HG02943 (cell line): ENCODE measurements at regions not wholly inside any gene's neighbourhood (a gene's known extent, or its start where the extent isn't known, plus 50 kb on each side); places are given as distances from the start of the nearest gene placed in this dataset.

Experiments
- ATAC-seq: cut with Tn5 transposase; IDR thresholded peaks from one replicate; pipeline ENCODE4 v1.9.1; 2021; ENCODE audit warnings: mild to moderate bottlenecking, low read depth, moderate library complexity; ENCODE audit not compliant: unreplicated experiment

- peak; percentile 49 for ATAC-seq
Measured at GRCh38 chr7:142383841-142384492, 126.1 kb upstream of the PRSS58 start.

DNA sequence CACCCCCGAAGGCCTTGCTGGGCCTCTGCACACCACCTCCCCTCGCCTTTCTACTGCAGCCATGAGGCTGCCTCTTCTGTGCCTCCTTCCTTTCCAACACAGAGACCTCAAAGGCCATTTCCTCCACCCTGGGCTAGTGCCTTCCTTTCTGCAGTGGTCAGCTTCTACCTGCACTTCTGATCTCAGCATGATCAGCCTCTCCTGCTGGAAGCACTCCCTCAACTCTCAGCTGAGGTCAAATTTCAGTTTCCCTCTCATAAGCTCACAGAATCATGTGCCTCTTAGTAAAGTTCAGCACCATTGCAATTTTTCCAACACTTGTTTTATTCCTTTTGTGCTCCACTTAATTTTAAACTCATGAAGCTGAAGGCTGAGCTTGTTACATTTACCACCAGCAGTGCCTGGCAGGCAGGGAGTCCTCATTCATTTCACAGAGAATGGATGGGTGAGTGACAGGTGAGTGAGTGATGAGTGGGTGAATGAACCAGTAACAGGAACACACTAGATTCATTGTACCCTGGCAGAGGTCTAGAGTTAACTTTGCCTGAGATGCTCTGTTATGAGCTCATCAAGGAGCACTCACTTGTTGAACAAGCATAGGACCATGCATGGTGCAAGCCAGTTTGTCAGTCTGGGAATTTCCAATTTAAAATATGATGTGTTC lies 124.0 kb upstream of the PRSS58 start:
- ATAC-seq: no peak

DNA sequence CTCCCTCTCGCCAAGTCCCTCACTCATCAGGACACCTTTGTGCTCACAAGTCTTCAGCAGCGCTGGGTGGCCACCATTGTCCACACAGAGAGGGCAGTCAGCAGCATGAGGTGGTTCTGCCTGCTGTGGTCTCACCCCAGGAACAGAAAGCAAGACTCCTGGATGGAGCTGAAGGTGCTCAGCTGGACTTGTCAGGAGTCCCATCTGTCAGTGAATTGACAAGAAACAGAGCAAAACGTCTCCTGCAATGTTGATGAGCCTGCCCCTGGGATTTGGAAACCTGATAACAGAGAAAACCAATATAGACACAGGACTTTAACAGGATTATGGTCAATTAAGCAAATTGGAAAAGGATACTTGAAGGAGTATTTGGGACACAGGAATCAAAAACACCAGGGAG lies 122.2 kb upstream of the PRSS58 start:
- no peak for ATAC-seq

- no peak for ATAC-seq
Measured at GRCh38 chr7:142379201-142379885, 121.5 kb upstream of the PRSS58 start.

DNA sequence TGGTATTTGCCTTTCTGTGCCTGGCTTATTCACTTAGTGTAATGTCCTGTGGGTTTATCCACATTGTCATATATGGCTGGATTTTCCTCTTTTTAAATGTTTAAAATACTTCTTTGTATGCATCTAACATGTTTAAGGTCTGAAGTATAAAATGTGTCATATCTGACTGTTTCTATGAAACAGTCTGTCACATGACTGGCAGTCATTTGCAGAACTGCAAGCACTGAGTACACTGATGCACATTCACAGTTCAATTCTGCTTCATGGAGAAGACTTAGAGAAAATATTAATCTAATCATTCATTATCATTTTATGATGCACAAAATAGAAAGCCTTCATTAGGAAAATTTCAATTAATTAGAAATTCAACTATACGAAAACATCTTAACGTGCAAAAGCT lies 119.7 kb upstream of the PRSS58 start:
- no peak for ATAC-seq

DNA sequence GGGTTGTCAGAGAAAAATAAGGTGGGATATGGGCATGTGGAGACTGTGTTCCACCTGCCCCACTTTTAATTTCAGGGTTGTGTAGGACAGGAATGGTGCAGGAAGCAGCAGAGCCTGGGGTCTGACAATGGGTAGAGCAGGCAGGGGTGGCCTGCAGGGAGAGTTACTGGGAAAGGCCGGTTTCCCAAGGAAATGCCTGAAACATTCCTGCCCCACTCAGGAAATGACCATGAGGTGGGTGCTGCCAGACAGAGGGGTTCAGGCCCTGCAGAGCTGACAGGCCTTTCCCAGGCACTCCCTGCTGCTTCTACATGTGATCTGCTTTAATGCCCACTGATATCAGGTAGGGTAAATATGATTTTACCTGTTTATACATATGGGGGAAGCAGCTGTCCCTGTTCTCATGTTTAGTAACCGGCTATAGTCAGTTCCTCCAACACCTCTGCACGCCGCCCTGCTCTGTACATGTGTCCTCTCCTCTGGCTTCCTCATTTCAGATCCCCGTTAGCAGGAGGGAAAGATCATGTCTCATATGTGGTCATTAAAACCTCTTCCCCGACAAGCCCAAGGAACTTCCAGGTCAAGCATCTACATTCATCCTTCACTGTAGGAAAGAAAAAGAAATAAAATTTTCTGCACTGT lies 118.6 kb upstream of the PRSS58 start:
- no peak for ATAC-seq

DNA sequence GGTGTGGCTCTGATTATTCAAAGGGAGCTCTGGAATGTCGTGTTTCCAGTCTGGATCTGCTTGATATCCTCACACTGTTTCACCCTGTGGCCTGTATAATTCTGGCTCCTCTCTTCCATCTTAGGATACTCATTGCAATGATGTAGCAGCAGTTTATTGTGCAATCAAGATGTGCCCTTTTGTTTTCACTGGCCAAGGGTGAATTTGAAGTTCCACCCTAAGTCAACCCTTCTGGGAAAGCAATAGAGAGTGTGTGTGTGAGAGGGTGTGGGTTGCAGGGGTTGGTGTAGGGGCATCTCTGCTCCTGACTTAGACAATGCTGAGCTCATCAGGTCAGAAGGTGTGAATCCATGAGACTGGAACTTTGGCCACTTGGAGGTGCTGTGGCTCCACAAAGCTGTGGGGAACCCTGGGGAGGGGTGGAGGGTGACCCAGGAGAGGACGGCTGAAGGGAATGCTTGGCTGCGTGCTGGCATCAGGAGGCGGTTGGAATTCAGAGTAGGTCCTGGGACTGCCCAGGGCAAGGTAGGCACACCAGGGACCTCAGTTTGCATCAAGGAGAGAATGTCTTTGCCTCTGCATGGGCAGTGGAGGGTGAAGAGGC lies 118.0 kb upstream of the PRSS58 start:
- ATAC-seq: no peak

DNA sequence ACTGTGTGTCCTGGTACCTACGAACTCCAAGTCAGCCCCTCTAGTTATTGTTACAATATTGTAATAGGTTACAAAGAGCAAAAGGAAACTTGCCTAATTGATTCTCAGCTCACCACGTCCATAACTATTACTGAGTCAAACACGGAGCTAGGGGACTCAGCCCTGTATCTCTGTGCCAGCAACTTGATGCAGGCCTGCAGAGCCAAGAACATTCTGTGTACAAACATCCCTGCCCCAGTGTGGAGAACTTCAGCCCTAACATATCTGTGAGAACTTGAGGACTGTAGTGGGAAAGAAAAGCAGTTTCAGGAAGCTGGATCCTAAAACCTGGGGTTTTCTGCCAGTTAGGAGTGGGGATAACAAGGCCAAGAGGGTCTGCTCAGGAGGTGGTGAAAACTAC lies 114.9 kb upstream of the PRSS58 start:
- ATAC-seq: no peak

DNA sequence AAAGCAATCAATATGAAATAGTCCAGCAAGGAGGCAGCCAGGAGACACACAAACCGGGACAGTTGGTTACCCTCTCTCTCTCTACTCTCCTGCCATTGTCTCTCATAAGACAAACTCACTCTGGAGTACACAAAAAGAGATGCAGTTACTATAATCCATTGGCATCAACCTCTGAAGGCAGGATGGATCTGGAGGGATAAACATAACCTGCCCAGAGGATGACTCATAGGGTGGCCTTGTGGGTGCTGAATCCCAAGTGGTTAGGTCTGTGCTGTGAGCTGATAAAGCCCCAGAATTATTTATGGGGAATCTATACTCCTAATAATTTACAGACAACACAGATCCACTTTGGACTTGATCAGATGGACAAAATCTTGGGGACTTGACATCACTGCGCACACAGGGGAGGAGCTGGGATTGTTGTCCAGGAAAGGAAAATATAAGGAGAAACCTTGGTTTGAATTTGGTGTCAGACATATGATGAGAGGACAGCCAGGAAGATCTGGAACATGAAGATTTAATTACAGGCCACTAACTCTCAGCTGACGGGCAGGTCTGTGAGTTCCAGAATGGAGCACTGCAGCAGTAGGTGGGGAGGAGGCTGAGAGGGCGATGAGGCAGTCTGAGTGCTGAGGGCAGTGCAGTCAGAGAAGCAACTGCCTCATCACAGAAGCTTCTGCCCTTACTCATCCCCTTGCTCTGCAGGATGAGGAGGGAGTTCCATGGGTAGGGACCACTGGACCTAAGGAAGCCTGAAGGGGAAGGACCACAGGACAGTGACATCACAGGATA lies 113.9 kb upstream of the PRSS58 start:
- no peak for ATAC-seq

DNA sequence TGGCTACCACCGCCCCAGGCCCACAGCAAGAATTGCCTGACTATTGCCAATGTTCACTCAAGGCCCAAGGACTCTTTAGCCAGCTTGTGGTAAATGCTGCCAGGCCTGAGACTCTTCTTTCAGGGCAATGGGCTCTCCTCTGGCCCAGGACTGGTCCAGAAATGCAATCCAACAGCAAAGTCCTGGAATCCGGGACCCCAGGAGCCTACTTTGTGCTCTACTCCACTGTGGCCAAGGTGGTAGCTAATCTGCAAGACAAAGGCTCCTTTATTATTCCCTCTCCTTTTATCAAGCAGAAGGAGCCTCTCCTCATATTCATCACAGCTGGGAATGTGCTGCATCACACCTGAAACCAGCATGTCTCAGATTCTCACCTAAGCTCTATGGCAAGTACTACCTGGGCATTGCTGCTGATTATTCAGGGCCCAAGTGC lies 107.6 kb upstream of the PRSS58 start:
- no peak for ATAC-seq

DNA sequence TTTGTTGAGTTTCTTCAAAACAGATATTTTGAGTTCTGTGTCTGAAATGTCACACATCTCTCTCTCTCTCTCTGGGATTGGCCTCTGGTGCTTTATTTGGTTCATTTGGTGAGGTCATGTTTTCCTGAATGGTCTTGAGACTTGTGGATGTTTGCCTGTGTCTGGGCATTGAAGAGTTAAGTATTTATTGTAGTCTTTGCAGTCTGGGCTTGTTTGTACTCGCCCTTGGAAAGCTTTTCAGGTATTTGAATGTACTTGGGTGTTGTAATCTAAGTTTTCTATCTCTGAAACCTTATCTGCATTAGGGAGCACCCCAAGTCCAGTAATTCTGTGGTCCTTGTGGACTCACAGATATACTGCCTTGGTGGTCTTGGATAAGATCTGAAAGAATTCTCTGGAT lies 106.7 kb upstream of the PRSS58 start:
- ATAC-seq: no peak

DNA sequence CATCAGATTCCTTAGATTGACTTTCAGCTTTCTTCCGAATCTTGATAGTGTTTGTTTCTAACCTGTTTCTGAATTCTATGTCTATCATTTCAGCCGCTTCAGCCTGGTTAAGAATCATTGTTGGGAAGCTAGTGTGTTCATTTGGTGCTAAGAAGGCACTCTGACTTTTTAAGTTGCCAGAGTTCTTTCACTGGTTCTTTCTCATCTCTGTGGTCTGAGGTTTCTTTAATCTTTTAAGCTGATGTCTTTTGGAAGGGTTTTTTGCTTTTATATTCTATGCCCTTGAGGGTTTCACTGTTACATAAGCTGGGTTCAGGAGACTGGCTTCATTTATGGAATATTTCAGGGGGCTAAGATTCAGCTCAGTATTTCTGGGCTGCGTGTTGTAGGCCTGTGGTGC lies 104.5 kb upstream of the PRSS58 start:
- no peak for ATAC-seq

DNA sequence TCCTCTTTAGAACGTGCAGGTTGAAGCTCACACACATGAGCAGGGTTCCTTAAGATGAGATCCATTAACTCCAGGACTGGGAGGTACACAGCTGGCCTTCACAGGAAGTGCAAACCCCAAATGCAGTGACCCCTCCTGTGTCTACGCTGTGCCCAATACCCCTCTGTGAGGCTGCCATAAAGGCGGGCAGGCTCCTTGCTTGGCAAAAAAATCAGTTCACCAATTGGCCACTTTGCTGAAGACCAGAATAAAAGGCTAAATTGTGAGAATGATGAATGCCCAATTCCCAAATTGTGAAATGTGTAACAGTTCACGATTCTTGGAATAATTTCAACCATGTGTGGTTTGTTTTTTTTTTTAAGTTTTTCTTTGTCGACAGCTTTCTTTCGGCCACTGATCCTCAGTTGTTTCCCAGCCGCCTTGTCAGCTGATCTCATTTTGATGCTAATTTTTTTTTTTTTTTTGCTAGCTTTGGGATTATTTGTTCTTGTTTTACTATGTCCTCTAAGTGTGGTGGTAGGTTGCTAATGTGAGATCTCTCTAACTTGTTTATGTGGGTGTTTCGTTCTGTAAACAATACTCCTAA lies 101.9 kb upstream of the PRSS58 start:
- ATAC-seq: no peak

DNA sequence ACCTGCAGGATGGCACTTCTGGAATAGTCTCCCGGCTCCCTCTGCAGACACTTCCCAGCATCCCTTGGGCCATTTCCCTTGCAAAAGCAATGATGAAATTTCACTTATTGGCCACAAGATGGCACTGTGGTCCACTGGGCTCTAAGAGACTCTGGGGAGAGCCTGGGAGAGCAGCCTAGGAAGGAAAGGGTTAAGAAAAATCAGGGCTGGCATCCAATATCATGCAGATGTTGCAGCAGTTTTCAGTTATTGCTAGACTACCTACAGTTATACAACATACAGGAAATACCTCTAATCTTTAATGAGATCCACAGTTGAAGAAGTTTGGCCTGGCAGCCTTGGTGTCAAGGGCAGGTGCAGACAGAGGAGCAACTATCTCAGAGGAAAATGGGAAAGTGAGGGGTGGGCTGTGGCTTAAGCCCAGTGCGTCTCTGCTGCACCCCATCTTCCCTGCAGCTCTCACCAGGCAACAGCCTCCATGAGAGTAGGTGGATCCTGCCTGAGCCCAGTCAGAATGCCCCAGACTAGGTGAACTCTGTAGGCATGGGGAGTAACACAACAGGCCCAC lies 100.2 kb upstream of the PRSS58 start:
- ATAC-seq: no peak

DNA sequence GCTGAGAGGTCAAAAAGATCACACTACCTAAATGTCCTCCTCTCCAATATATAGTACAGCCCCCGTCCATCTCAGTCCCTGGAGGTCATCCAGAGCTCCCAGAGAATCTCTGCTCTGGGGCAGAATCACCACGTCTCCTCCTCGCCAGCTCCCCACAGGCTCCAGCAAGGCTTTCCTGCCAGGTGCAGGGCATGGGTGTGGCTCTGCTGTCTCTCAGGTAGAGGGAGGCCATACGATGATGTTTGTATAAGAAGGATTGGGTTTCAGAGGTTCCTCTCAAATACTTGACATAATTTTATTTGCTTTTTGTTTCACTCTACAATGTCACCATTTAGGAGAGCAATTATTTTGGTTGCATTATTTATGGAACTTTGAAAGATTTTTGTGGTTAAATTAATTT lies 98.3 kb upstream of the PRSS58 start:
- no peak for ATAC-seq

DNA sequence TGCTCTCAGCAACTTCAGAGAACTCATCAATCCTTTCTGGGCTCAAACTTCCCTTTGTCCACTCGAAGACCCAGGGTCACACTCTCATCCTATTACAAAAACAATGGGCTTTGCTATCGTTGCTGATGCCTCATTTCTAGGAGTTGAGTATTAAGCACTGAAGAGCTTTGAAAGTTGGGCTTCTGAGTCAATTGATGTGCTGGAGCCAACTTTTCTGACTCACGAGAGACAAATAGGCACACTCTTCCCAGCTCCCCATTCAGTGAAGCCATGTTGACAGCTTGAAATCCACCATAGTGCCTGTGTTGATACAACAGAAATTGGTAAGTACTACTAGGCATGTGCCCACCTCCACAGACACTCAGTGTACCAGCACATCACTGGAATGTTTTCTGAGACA lies 97.5 kb upstream of the PRSS58 start:
- ATAC-seq: no peak

- no peak for ATAC-seq
Measured at GRCh38 chr7:142353147-142354060, 95.5 kb upstream of the PRSS58 start.

DNA sequence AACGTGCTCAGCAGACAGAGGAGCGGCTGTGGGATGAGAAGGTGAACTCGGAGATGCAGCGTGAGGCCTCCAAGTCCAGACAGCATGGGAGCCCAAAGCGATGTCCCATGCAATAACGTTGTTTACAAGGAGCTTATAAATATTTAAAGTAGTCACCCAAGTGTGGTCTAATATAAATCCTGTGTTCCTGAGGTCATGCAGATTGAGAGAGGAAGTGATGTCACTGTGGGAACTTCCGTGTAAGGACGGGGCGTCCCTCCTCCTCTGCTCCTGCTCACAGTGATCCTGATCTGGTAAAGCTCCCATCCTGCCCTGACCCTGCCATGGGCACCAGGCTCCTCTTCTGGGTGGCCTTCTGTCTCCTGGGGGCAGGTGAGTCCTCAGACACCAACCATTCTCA lies 94.7 kb upstream of the PRSS58 start:
- no peak for ATAC-seq

- ATAC-seq: no peak
Measured at GRCh38 chr7:142351145-142351544, 93.3 kb upstream of the PRSS58 start.
